NCI-H1930 (cell line): ENCODE measurements at regions not wholly inside any gene's neighbourhood (a gene's known extent, or its start where the extent isn't known, plus 50 kb on each side); places are given as distances from the start of the nearest gene placed in this dataset.

ENCODE experiments used
- DNase-seq, 2 experiments: peaks; one replicate each; lab custom pipeline; 2025; lab: John Stamatoyannopoulos, UW

DNA sequence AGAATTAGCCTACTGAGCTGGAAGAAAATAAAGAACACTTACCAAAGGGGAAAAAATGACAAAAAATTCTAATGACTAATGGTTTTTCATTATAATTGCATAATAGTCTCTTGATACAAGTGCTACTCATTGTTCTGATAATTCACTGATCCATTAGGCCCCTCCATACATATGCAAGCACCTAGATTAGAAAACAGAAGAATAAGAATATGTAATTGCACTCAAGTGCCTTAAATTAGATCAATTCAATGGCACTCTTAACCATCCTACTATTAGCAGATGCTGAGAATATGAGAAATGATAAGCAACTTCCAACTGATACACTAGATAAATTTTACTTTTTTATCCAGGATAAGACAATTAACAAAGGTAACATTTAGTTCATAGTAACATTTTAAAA lies 440.9 kb upstream of the C9orf72 start:
- no peak for DNase-seq

DNA sequence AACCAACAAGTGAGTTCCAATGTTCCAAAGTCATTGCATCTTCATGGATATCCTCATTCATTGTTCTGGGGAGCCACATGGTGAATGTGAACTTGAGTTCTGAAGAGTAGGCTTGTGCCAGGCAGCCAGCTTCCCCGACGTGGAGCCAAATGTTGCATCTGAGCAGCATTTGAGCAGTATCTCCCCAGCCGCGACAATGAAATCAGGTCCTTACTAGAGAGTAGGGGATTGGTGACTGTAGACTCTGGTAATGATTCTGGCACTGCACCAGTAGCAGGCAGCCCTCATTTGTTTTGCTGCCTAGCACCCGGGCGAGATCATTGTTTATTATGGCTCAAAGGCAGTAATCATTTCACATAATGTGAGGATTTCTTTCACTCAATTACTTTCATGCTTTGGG lies 451.4 kb upstream of the C9orf72 start:
- no peak for DNase-seq

DNA sequence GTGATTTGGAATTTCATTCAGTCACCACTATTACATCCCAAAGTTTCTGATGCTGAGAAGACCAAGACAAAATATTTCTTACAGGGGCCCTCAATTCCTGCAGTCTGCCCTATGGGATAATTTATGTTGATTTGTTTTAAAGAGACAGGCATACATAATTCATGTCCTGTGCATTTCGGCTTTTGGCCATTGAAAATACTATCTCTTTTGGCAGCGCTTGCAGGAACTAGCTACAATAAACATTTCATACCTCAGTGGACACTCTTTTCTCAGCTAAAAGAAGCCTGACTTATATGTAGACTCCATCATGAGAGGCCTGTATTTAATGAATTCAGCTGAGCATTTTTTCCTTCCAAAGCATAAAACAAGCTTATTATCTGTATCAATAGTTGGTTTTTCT lies 451.9 kb upstream of the C9orf72 start:
- no peak for DNase-seq

DNA sequence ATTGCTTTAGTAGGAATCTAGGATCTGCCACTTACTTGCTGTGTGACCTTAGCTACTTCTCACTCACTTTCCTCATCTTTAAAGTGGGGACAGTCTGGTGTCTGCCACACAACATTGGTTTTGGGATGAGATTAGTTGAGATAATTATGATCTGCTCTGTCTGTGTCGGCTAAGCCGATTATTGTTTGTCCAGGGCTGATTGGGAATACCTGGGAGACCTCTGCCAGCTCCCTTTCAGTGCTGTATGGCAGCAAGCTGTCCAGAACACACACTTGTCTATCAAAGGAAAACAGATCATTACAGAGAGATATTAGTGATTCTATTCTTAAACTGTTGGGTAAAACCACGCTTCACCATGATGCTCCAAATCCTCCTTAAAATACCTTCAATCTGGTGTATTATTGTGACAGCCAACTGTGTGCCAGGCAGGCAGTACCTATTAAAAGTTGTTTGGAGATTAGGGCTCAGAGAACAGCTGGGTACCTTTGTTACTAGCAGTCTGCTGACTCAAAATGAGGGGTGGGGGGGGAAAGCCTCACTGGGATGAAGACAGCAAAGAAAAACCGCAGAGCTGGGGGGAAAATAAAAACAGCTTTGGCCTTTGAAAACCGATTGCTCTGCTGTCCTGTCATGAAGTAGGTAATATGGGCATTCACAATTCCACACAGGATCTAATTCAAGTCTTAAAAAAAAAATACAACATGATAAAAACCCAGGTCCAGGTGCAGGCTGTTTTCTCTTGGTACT lies 458.4 kb upstream of the C9orf72 start:
- DNase-seq, result no peak

DNA sequence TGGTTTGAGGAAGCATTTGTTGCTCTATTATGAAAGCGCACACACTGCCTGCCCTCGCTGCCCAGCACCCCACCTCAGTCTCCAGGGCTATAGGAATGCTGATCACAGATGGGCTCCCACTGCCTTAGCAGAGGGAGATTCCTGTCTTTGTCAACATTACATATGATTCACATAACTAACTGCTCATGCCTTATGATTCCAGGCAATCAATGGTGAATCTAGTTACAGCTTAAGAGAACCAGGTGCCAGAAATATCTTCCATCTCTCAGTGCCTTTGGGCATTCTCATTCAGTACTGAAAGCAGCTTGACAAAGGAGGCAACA lies 458.9 kb upstream of the C9orf72 start:
- no peak for DNase-seq

DNA sequence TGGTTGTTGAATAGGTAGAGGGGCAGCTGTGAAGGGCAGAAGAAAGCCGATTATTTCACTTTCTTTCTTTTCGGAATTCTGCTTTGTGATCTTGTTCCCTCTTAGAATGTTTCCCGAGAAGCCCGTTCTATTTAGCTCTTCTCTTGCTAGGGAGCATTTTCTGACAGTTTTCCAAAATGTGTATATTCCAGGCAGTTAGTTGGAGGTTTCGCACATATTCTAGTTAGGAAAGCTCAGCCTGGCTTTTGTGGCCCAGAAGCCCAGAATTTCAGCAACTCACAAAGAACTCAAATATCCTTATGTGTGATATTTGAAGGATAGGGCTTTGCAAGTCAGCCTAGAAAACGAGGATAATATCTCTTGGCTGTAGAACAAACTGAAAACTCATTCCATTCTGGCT lies 461.0 kb upstream of the C9orf72 start:
- no peak for DNase-seq

DNA sequence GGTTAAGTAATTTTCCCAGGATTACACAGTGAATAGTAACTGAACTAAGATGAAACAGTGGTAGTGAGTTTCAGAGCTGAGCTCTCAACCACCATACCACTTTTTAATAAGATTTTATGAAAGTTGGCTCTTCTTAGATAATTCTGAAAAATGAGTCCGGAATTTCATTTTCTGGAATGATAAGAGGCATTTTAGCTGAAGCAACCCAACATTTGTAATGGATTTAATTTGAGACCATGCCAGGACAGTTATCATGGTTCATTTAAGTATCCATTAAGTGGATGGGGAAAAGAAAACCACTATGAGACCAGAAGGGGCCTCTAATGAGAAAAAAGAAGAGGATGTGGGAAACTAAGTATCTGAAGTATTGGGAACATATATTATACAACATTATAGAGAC lies 464.7 kb upstream of the C9orf72 start:
- no peak for DNase-seq

DNA sequence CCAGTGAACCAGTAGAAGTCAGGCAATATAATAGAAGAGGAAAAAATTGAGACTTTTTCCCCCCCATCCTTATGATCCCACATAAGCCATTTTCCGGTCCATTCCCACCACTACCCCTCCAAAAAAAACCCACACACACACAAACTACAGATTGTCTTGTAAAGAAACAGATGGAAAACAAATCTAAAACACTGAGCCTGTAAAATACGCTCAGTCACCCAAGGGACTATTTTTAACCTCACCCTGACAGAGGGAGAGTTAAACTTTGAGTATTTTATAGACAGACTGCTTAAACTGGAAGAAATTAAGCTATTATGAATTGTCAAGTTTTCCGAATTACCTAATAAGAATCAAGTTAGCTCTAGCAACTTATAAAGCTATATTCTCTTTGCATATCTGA lies 471.8 kb upstream of the C9orf72 start:
- DNase-seq, result no peak

DNA sequence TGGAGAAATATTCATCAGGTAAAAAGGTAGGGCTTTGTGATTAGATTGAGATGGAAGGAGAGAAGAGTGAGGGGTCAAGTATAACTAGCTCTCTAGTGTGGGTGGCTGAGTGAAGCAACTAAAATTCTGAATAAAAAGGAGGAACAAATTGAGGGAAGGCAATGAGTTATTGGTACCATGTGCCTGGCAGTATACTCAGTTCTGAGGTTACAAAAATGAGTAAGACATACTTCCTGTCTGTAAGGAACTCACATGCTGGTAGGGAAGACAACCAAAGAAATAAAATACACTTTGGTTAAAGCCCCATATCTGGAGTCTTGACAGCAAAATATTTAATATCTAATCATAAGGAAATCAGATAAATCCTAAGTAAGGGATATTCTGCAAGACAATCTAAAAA lies 476.8 kb upstream of the C9orf72 start:
- DNase-seq, result no peak

DNA sequence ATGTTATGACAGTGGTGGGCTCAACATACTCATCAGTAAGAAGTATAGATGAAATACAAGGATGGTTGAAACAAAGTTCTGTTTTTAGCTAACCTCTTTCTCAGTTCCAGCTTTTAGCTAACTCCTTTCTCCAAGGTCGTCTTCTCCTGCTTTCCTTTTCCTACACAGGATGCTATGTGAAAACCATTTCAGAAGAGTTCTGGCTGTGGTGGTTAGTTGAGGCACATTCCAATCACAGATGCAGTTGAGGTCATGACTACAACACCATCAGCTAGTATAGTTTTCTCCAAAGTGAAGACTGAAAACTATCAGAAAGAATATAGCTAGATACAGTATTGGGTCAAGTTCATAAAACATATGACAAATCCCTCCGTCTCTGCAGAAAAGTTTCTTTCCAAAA lies 477.7 kb upstream of the C9orf72 start:
- DNase-seq, result no peak

DNA sequence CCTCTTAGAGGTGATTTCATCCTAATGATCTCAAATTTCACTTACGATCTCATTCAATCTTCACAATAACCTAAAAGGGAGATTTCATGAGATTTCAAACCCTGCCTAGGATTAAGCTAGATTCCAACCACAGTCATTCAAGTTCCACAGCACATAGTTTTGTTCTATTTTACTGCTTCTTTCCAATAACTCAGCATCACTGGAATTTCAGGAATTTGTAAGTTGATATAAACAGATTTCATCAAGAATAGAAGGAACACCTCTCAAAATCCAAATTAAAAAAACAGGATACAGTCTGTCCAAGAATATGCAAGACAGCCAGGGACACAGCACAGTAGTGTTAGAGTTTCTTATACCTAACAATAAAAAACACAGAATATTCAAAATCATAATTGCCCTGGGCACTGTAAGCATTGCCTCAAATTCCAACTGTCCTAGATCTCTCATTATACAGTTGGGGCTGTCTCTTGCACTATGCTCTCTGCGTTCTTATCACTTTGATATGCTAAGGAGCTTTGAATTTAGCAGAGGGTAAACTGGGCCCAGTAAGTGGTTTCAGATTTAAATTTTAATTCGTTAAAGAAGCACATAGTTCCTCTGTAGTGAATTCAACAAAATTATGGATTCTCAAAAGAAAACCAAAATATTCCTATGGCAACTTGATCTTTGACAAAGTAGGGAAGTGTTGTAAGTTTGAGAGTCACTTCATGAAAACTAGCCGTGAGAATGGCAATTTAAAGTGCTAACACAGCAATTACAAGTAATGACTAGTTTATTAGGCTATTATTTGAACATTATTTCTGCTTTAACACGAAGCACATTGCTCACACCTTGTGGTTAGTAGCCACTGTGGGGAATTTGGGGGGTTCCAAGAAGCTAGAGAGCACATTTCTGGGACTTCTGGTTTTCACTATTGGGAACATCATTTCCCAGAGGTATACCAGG lies 478.6 kb upstream of the C9orf72 start:
- no peak for DNase-seq

DNA sequence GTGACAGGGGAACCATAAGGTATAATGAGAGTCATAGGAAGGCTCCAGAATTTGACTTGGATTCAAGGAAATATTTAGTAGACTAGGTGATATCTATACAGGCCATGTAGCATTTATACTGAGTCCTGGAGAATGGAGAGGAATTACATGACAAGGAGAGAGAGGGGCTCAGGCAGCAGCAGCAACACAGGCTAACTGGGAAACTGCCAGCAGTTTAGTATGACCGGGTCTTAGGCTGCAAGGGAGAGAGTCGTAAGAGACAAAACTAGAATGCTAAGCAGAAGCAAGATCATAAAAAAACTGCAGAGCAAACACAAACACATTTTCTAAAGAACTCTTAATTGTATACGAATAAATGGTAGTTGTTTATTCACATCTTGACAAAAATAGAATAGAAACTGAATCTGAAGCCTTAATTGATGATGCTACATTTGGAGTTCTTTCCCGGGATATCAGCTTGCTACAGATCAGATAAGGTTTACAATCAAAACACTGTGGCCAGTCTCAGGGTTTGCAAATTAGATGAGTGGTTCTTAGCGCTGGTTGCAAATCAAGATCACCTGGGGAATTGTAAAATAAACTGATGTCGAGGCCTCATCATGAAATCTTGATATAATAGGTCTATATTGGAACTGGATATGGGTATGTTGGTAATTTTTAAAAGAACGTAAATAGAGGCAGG lies 480.0 kb upstream of the C9orf72 start:
- DNase-seq, result no peak

DNA sequence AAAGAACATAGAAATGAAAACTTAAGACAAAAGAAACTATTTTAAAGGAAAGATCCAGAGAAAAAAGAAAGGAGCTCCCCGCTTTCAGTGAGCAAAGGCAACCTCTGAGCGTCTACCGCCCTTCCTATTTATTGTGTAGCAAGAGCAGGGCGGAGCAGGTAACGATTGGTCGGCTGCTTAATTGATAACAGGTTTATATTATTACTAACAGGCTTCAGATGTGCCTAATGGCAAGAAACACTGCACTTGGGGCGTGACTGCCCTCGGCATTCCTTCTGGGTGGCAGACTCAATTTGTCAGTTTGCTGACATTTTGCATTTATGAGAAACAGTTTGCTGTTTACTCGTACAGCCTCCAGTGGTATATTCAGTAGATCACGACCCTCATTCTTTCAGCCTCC lies 482.7 kb upstream of the C9orf72 start:
- DNase-seq, result no peak

DNA sequence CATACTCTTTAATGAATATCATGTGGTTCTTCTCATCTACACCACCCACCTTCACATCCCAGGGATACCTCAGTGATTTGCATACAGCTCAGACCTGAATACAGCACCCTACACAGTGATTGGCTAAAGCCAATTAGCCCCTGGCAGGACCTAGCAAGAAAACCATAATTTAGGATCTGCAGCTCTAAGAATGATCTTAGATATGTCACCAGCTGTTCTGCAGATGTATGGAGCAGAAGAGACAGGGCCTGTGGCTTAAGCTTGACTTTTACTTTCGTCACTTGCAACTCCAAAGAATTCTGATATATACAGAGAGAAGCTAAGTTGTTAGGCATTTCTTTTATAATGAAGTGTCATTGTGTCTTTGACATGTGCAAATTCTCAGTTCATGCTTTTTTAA lies 483.2 kb upstream of the C9orf72 start:
- no peak for DNase-seq

DNA sequence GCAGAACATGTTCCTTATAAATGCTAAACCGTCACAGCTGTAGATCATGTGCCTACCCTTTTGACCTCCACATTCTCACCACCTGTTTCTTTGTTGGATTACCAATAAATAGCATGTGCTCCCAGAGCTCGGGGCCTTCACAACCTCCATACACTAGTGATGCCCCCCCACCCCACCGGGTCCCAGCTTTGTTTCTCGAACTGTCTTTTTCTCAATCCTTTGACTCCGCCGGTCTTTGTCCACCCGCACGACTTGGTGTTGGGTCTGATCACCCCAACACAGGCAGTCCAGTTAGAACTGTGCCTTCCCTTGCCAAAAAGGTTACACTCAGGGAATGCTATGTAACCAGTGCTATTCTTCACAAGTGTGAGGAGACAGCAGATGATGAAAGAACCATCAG lies 485.9 kb upstream of the C9orf72 start:
- no peak for DNase-seq

DNA sequence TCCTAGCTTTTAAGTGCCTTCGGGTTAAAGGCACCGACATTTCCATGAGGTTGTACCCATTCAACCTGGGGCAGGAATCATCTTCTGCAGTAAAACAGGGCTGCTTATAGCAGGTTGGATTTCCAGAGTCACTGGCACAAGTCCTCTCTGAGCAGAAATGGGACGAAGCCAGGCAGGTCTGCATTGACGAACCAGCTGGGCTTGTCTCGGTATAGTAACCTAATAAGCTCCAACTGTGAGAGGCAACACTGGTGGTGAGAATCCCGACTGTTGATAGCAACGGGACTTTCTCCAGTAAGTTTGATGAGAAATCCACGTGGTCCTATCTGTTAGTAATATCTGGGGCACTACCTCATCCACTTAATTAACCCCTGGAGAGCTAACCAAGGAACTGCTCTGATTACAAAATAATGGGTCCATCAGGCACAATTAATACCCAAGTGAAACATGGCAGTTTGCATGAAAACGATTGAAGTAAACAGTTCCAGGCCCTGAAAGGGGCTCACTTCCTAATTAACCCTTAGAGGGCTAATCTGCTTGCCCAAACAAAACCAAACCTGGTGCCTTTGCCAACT lies 491.0 kb upstream of the C9orf72 start:
- no peak for DNase-seq

DNA sequence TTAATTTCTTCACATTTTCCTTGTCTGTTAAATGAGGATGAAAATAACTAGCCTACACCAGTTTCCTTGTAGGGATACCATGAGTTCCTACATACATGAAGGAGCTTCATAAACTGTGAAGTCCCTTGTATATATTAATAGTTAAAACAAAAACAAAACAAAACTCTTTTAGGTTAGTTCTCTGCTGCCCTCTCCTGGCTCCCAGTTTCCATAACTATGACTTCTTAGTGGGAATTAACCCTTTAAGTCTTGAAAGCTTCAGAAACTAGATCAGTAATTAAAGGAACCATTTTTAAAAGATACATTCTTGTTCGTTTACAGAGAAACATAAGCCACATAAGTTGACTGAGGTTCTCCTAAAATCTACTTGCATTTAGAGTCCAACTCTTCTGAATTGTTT lies 500.0 kb upstream of the C9orf72 start:
- no peak for DNase-seq

DNA sequence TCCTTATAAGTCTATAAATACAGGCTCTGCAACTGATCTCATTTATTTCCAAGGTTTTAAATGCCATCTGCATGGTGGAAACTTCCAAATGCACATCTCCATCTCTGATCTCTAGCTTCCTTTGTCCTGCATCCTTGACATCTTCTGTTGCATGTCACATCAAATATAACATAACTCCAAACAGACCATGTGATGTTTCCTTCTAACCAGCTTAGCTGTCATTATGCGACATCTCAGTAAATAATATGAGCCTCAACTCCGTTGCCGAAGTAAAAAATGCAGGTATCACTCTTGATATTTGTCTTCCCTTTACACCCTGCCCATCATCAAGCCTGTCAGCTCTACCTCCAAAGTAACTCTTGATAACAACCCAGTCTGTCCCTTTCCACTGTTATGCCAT lies 506.4 kb upstream of the C9orf72 start:
- no peak for DNase-seq

DNA sequence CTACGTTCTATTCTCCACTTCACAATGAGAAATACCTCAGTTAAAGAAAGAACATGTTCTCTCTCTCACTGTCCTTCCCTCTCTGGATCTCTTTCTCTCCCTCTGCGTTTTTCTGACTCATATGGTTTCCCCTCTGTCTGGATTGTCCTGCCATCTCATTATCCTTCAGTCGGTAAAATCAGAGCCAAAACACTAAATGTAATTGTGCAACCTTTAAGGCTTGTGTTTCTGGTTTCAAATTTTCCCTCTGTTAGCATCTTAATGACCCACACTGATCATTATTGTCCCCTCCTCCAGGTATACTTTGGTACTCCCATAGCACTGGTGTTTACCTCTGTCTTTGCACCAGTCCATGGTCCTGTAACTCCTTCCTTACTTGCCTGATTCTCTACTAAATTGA lies 509.4 kb upstream of the C9orf72 start:
- DNase-seq, result no peak

DNA sequence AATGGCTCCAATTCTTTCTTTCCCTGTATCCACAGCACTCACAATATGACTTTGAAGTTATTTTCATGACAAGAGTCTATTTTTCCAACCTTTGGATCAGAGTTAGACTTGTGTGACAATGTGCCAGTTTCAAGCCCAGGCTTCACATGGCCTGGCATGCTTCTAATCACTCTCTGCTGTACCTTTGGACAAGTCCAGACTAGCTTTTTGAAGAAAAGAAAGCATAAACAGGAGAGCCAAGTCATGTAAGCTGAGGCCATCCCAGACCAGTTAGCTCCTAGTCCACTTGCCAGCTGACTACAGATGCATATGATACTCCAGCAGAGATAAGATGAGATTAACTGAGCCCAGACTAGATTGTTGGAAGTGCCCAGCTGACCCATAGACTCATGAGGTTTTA lies 513.6 kb upstream of the C9orf72 start:
- no peak for DNase-seq

DNA sequence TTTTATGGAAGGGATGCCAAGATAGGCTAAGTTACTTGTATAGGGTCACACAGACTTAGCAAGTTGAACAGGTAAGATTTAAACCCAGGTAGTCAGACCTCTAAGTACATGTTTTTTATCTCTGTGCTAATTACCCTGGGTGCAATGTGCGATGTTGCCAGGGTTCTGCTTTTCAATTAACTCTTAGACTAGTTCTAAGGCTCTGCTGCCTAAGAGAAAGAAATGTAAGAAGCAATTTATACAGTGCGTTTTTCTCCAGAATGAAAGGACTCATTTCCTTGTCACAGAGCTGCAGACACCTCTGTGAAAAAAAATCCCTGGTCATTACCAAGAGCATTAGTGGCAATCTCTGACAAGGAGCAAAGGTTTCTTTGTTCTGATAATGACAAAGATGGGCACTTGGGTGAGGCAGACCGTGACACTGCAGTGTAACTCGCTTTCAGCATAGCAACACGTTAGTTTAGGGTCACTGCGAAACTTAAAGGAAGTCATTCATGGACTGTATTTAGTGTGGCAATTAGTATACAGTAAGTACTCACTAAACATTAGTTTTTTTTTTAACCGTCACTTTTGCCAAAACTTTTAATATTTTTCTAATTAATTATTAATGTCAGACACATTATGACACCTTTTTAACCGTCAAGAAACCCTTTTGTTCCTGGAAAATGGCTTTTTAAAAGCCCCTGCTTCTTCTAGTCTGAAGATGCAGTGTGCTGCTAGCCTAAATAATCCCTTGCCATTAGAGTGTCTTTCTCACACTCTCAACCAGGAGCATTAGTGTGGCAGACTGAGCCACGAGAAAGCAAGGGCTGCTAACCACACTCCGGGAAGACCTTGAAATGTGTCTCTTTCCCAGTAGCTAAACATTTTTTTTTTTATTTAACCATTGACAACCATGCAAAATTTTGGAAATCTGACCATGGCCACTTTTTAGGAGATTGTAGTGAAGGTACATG lies 520.0 kb upstream of the C9orf72 start:
- DNase-seq, result no peak

DNA sequence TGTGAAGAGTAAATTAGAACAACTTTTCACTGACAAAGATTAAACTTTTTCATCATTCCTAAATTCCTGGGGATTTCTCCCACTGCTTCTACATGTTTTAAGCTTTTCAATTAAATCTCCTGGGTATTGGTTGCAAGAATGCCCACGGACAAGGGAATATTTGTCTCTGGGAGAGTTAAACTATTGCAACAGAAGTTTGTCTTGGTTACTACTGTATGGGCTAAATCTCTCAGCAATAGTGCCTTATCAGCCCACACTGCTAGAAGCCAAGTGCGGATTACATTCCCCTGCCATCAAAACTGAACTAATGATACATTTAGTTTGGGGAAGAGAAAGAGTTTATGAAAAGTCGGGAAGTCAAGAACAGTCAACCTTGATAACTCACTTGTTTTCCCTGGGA lies 528.2 kb upstream of the C9orf72 start:
- no peak for DNase-seq
